SHP77 (cell line): ENCODE measurements at regions not wholly inside any gene's neighbourhood (a gene's known extent, or its start where the extent isn't known, plus 50 kb on each side); places are given as distances from the start of the nearest gene placed in this dataset.

Experiments used
- DNase-seq, 2 experiments: peaks; one replicate each; lab custom pipeline; 2025; lab: John Stamatoyannopoulos, UW

DNA sequence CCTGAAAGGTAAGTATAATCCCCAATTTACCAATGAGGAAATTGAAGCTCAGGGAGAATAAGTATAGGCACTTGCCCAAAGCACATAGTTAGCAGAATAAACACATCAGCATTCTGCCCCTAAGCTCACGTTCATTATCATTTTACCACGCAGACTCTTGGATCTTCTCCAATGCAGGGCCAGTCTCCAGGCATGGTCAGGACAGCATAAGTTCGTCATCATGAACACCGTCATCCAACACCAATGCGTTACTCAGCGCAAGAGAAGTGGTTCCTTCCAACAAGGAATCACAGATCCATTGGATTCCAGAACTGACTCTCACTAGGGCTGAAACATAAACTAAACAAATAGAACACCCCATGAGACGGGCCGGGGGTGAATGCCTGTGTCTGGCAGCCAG lies 86.5 kb upstream of the GPM6B start:
- DNase-seq: no peak

GRCh38 chrX:13902406-13902805 lies 85.5 kb upstream of the GPM6B start:
- DNase-seq: no peak

GRCh38 chrX:13901354-13901753 lies 84.5 kb upstream of the GPM6B start:
- DNase-seq: no peak

DNA sequence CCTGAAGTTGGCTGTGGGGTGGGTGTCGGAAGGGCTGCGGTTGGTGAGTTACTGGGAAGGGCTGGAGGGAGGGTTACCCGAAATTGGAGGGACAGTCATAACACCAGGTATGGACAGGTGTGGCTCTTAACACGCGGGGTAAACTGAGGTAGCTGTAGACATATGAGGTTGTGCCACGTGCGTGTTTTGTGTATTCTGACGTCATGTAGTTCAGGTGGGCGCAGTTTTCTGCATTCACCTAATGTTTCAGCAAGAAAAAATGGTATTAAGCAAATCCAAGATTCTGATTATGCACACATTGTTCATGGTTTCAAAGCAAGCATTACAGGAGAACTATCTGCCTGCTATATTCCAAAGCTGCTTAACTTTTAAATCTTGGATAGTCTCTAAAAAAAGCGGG lies 83.5 kb upstream of the GPM6B start:
- DNase-seq: no peak

DNA sequence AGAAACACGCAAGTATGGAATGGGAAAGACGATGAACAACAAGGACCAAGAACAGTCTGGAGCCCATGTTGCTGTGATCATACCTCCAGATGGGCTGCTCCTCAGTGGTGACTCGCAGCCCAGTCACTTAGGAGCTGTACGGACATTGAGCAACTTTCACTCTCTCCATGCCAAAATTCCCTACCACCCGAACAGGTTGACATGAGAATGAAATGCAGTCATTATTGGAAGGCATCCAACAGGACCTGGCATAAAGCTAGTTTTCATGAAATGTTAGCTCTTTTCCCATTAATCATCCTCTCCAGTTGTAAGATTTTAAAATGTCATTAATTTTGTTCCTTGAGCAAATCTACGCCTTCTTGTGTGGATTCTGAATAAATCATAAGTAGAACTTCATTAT lies 82.7 kb upstream of the GPM6B start:
- DNase-seq: no peak

DNA sequence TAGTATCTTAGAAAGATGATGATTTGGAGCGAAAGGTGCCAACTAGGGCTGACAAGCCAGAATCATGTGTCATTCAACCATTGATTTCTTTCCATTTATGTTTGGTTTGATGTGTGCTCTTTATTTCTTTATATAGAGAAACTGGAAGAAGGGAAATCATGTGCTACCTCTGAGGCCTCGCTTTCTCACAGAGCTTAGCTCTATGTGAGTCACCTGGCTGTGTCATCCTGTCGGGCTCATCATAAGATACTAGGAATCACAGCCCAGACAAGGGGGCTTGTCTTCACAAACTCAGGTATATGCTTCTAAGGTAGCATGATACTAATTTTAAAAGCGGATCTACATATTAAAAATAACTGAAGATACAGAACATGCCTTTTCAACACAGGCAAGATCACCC lies 81.7 kb upstream of the GPM6B start:
- no peak for DNase-seq

DNA sequence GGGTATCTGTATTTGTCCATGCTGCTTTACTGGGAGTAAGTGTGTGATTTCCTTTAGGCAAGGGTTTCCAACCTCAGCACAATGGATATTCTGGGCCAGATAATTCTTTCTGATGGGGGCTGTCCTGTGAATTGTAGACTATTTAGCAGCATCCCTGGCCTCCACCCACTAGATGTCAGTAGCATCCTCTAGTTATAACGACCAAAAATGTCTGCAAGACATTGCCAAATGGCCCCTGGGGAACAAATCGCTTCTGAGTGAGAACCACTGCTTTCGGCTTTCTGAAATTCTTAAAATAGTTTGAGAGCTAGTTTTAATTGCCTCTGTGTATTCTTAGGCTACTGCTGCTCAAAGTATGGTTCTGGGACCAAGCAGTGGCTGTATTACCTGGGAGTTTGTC lies 81.2 kb upstream of the GPM6B start:
- DNase-seq: no peak

GRCh38 chrX:13897566-13897965 lies 80.7 kb upstream of the GPM6B start:
- DNase-seq: no peak

GRCh38 chrX:13894888-13895565 lies 78.1 kb upstream of the GPM6B start:
- DNase-seq: no peak

DNA sequence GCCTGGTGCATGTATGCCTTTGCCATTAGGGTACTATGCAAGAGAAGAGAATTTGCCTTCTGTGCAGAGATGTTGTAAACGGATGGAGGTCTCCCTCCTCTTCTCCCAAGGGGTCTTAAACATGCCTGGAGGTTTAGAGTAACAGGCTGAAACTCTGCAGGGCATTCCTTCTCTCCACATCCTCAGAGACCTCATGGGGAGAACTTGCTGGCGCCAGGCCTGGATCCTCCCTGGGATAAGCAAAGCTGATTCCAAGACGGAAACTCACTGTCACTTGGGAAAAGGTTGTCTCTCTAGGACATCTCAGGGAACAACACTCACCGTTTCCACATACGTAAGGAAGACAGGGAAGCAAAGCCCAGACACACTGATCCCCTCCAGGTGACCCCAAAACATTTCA lies 76.9 kb upstream of the GPM6B start:
- DNase-seq: no peak

GRCh38 chrX:13892856-13893255 lies 76.0 kb upstream of the GPM6B start:
- DNase-seq: no peak

DNA sequence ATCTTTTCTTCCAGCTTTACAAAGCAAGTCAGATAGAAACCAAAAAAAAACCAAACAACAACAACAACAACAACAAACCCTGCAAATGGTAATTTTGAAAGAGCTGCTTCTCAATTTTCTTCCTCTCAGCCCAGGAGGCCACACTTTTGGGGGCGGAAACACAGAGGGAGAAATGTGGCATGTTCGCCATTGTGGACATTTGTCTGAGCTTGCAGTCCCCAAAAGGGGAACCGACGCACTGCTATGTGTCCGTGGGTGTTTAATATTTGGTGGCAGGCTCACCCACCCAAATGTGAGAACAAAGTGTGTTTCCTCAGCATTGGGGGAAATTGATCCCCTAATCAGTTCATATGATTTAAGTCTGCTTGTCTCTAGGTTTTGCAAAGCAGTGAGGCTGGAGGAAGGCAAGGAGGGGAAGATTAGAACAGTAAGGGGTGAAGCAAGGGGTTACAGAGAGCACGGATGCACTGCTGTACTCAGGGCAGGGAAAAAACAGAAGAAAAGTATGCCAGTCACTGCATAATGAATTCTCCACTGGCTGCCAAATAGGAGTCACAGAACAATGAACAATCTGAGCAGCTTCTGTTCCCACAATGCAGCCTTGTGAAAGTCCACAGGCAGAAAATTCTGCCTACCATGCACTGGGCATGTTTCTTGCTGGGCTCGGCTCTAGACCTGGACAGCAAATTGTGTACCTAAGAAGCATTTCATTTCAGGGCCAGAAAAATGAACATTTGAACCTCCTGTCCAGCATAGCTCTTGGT lies 74.7 kb upstream of the GPM6B start:
- no peak for DNase-seq

GRCh38 chrX:13890806-13891205 lies 73.9 kb upstream of the GPM6B start:
- no peak for DNase-seq

GRCh38 chrX:13888284-13888683 lies 71.4 kb upstream of the GPM6B start:
- no peak for DNase-seq

GRCh38 chrX:13885591-13885990 lies 68.7 kb upstream of the GPM6B start:
- DNase-seq: no peak

DNA sequence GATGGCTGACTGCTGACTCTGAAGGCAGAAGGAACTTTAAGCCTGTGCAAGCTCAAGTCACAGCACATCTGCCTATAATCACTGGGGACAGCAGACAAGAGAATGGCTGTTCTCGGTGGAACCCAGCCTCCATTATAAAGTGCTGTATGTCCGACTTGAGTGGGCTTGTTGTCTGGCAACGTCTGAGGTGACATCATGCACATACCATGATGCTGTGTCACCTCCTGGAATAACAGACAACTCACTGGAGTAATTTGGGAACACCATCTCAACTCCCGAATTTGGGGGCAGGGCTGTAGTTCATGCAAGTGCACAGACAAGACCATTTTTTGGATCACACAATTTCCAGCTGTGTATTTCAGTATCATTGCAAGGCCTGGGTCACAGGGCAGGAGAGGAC lies 59.8 kb upstream of the GPM6B start:
- DNase-seq: no peak

DNA sequence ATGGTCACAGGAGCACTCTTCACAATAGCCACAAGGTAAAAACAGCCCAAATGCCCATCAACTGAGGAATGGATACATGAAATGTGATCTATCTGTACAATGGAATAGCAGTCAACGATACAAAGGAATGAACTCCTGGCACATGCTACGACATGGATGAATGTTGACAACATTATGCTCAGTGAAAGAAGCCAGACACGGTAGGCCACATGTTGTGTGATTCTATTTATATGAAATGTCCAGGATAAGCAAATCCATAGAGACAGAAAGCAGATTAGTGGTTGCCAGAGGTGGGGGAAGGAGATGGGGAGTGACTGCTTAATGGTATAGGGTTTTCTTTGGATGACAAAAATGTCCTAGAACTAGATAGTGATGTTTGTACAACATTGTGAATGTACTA lies 58.7 kb upstream of the GPM6B start:
- DNase-seq: no peak

DNA sequence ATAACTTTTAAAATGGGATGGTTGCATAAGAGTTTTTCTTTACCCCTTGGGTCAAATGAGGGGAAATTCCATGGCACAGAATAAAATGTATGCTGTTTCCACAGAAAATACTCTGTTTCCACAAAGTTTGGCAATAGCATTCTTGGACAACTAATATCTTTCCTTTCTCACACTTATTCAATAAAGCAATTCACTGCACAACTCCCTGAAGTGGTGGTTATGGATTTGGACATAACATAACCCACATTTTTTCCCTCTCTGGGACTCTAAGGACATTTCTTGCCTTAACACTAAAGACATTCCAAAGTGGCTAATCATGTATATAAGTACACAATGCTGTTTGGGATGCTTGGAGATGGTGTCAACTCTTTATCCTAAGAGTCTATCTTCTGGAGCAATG lies 51.7 kb upstream of the GPM6B start:
- DNase-seq: no peak
